K562 (cell line): ENCODE measurements at regions not wholly inside any gene's neighbourhood (a gene's known extent, or its start where the extent isn't known, plus 50 kb on each side); places are given as distances from the start of the nearest gene placed in this dataset.

Experiments used
- ATAC-seq: fragments of 200-7000 bp; cut with Tn5 transposase; 3 replicates; pipeline ENCODE4 v1.9.1; 2020; ENCODE audit warnings: moderate library complexity
- BruUV-seq: library from RNA; stranded (reverse); fragments of 400-500 nt; replicated peaks from 2 replicates; lab custom pipeline; 2021; lab: Mats Ljungman, UMichigan
- CTCF ChIA-PET: fragments of 300-600 bp; formaldehyde crosslinking; extraction: SDS; loops from one replicate; lab custom pipeline; 2021; ENCODE audit warnings: low intra/inter-chr PET ratio; lab: Yijun Ruan, JAX
- POLR2A ChIA-PET: fragments of 300-600, 350-650 bp; sonication (Branson Sonifier 250); formaldehyde crosslinking; extraction: SDS; loops from one replicate; lab custom pipeline; 2021; ENCODE audit warnings: antibody characterized with exemption, inconsistent platforms; lab: Yijun Ruan, JAX
- DNase-seq, 4 experiments: peaks; one replicate each; pipeline versions ENCODE4 v3.0.0 to v3.0.0-alpha.2; 2011 to 2018; ENCODE audit warnings: low spot score in 3 of 4, mixed read lengths in 3 of 4; ENCODE audit errors: extremely low read depth in 1 of 4
- FAIRE-seq: peaks from 2 replicates; lab custom pipeline; 2011; peaks lifted over from hg19 to GRCh38; lab: Jason Lieb, UNC
- H2AFZ ChIP-seq: 2 replicates; pipeline ENCODE4 v1.6.0; 2011; ENCODE audit warnings: low read depth, low read length, control low read depth, inconsistent platforms
- H3K27ac ChIP-seq: fragments of 200-600 bp; 3 replicates; pipeline ENCODE4 v1.8.0; 2011; ENCODE audit warnings: low read depth, mild to moderate bottlenecking, control low read depth, inconsistent platforms, low read length, moderate library complexity, mixed read lengths; ENCODE audit errors: extremely low read depth
- H3K27me3 ChIP-seq, 2 experiments: fragments of 300-600 bp in 1 of 2; 2 replicates in 1 of 2; 3 replicates in 1 of 2; pipeline versions ENCODE4 v1.6.0 to v1.8.0; 2011; ENCODE audit warnings: inconsistent platforms in 2 of 2, low read length in 2 of 2, mild to moderate bottlenecking in 1 of 2, mixed read lengths in 1 of 2, moderate library complexity in 1 of 2; ENCODE audit not compliant: control insufficient read depth in 2 of 2, insufficient read depth in 2 of 2
- H3K36me3 ChIP-seq: fragments of 300-600 bp; 3 replicates; pipeline ENCODE4 v1.8.0; 2011; ENCODE audit warnings: mild to moderate bottlenecking, low read length, inconsistent platforms; ENCODE audit not compliant: control insufficient read depth, insufficient read depth
- H3K4me1 ChIP-seq, 2 experiments: fragments of 200-600 bp in 1 of 2; replicated peaks in 1 of 2; 2 replicates in 1 of 2; 3 replicates in 1 of 2; pipeline versions ENCODE4 v1.5.1 to v1.8.0; 2011; ENCODE audit warnings: inconsistent platforms in 2 of 2, low read length in 2 of 2, mild to moderate bottlenecking in 1 of 2, mixed read lengths in 1 of 2, moderate library complexity in 1 of 2; ENCODE audit not compliant: control insufficient read depth in 2 of 2, insufficient read depth in 2 of 2
- H3K4me2 ChIP-seq: 2 replicates; pipeline ENCODE4 v1.6.1; 2011; ENCODE audit warnings: low read length, control low read depth, inconsistent platforms, mixed read lengths; ENCODE audit not compliant: insufficient read depth
- H3K4me3 ChIP-seq: fragments of 200-600 bp; sonication (generic), shearing (Covaris generic); 2 replicates; pipeline ENCODE4 v1.5.1; 2016; ENCODE audit warnings: control low read depth, inconsistent platforms
- H3K79me2 ChIP-seq: fragments of 200-600 bp; 3 replicates; pipeline ENCODE4 v1.8.0; 2011; ENCODE audit warnings: low read length, inconsistent platforms; ENCODE audit not compliant: control insufficient read depth, insufficient read depth
- H3K9ac ChIP-seq, 2 experiments: 2 replicates each; pipeline versions ENCODE4 v1.6.0 to v1.6.1; 2011; ENCODE audit warnings: low read depth in 2 of 2, low read length in 2 of 2, control low read depth in 1 of 2, inconsistent platforms in 1 of 2, mild to moderate bottlenecking in 1 of 2, mixed read lengths in 1 of 2; ENCODE audit not compliant: insufficient read depth in 1 of 2
- H3K9me1 ChIP-seq: one replicate; pipeline ENCODE4 v1.6.0; 2011; ENCODE audit warnings: inconsistent platforms, mild to moderate bottlenecking, low read length, moderate library complexity; ENCODE audit not compliant: control insufficient read depth, insufficient read depth
- H3K9me3 ChIP-seq: replicated peaks from 2 replicates; pipeline ENCODE4 v1.5.1; 2011; ENCODE audit warnings: low read depth, low read length, inconsistent platforms; ENCODE audit not compliant: control insufficient read depth, insufficient read depth
- H4K20me1 ChIP-seq: replicated peaks from 2 replicates; pipeline ENCODE4 v1.6.1; 2011; ENCODE audit warnings: low read length, inconsistent platforms, mixed read lengths; ENCODE audit not compliant: control insufficient read depth, insufficient read depth
- CREB1 ChIP-seq, 2 experiments: sonication (generic) in 1 of 2; formaldehyde crosslinking in 1 of 2; IDR thresholded peaks; 2 replicates each; pipeline versions ENCODE4 v1.6.1 to v1.8.0; 2012 to 2022; ENCODE audit warnings: inconsistent platforms in 1 of 2, mild to moderate bottlenecking in 1 of 2, missing genetic modification reagents in 1 of 2, moderate library complexity in 1 of 2
- HNRNPUL1 ChIP-seq: fragments of 200-400 bp; formaldehyde crosslinking; IDR thresholded peaks from 2 replicates; pipeline ENCODE4 v1.6.1; 2017; ENCODE audit warnings: low read length
- L3MBTL2 ChIP-seq: fragments of 450-650 bp; IDR thresholded peaks from 2 replicates; pipeline ENCODE4 v1.6.1; 2016; ENCODE audit warnings: mild to moderate bottlenecking, moderate library complexity
- POLR2B ChIP-seq: fragments of 450-650 bp; IDR thresholded peaks from 2 replicates; pipeline ENCODE4 v1.6.1; 2018; ENCODE audit warnings: low read depth; ENCODE audit not compliant: partially characterized antibody
- POLR2H ChIP-seq: IDR thresholded peaks from 2 replicates; pipeline ENCODE4 v1.6.1; 2016; ENCODE audit warnings: missing genetic modification characterization, low read depth, mild to moderate bottlenecking, control low read depth, missing compliant biosample characterization, moderate library complexity
- SAFB2 ChIP-seq: fragments of 200-400 bp; formaldehyde crosslinking; IDR thresholded peaks from 2 replicates; pipeline ENCODE4 v1.6.1; 2018; ENCODE audit warnings: borderline replicate concordance, low read length, low read depth, moderate library complexity; ENCODE audit not compliant: severe bottlenecking
- YBX1 ChIP-seq: fragments of 450-650 bp; IDR thresholded peaks from 2 replicates; pipeline ENCODE4 v1.7.1; 2016; ENCODE audit warnings: mild to moderate bottlenecking
- ZNF3 ChIP-seq: fragments of 250-450 bp; sonication (Bioruptor Pico); IDR thresholded peaks from 2 replicates; pipeline ENCODE4 v1.5.0; 2021; ENCODE audit warnings: mild to moderate bottlenecking, moderate library complexity
- ZNF696 ChIP-seq: fragments of 250-450 bp; sonication (Bioruptor Pico); conservative IDR thresholded peaks from 2 replicates; pipeline ENCODE4 v1.4.0; 2020; ENCODE audit warnings: mild to moderate bottlenecking, moderate library complexity
- WGBS: fragments of 100-300 bp; shearing (Covaris generic); methylation state at CpG from one replicate; pipeline ENCODE4 v1.1.6; 2016; ENCODE audit warnings: low coverage, mixed read lengths; ENCODE audit not compliant: insufficient coverage; ENCODE audit errors: missing lambda C conversion rate; 5-methylcytosine and 5-hydroxymethylcytosine counted together
- in situ Hi-C: fragments of 300-500 bp; cut with MboI; formaldehyde crosslinking; loops from 4 replicates; pipeline ENCODE4 v1.15.0; 2018; ENCODE audit warnings: inconsistent platforms, mixed read lengths
- intact Hi-C: fragments of 100-400 bp; cut with micrococcal nuclease; formaldehyde crosslinking; loops from 2 replicates; pipeline ENCODE4 v1.14.2; 2022
- TF ChIP-seq, protein P1 (sequence below): fragments of 450-650 bp; IDR thresholded peaks from 2 replicates; pipeline ENCODE4 v1.6.1; 2018; ENCODE audit not compliant: partially characterized antibody
- TF ChIP-seq, protein P2 (sequence below): fragments of 450-650 bp; formaldehyde crosslinking; conservative IDR thresholded peaks from 2 replicates; pipeline ENCODE4 v1.4.0; 2022; ENCODE audit warnings: mild to moderate bottlenecking, missing genetic modification characterization
- TF ChIP-seq, protein P3 (sequence below), 2 experiments: fragments of 450-650 bp in 1 of 2; IDR thresholded peaks; 2 replicates each; pipeline ENCODE4 v1.6.1; 2011 to 2017; ENCODE audit warnings: low read depth in 2 of 2, antibody characterized with exemption in 1 of 2, borderline replicate concordance in 1 of 2, low read length in 1 of 2, mild to moderate bottlenecking in 1 of 2, mixed read lengths in 1 of 2; ENCODE audit not compliant: control insufficient read depth in 1 of 2

DNA sequence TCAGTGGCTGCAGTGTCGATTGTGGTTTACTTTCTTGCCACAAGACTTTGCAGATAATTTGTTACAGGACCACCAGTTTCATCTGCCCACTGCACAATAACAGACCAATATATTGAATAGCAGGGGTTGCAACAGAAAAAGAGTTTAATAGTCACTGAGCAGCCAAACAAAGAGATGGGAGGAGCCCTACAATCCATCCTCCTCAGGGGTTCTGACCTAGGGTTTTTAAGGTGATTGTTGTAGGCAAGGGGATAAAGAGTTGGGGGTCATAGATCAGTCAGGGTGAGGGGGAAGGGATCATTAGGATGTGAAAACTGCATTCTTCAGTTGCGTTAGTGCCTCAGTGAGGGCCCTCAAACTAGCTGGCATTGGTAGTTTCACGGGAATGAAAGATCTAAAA lies 110.7 kb upstream of the OLFM3 start:
- POLR2A ChIA-PET = no interaction called here
- no peaks in the 10 kb centered on the region; the same call in 1 of the 2 replicates for H3K9me3 ChIP-seq
- no peak overlapping the region for H2AFZ ChIP-seq
- CTCF ChIA-PET = no interaction called here
- in situ Hi-C loops (no loop called here), intact Hi-C loops (no loop called here)
- H3K9ac ChIP-seq = no peak overlapping the region
- no peaks in the 10 kb centered on the region for H3K4me1 ChIP-seq
- ATAC-seq = no peak
- TF ChIP-seq POLR2B (no peak), SAFB2 (no peak), L3MBTL2 (no peak), CREB1 (IDR thresholded peaks at IDR 0.05) (no peak), CREB1 (CRISPR knock-in tag; IDR thresholded peaks at IDR 0.05) (no peak), HNRNPUL1 (no peak), ZNF3 (no peak), YBX1 (no peak), POLR2H (tag) (no peak), ZNF696 (CRISPR knock-in tag) (no peak)
- TF ChIP-seq, protein P1, sequence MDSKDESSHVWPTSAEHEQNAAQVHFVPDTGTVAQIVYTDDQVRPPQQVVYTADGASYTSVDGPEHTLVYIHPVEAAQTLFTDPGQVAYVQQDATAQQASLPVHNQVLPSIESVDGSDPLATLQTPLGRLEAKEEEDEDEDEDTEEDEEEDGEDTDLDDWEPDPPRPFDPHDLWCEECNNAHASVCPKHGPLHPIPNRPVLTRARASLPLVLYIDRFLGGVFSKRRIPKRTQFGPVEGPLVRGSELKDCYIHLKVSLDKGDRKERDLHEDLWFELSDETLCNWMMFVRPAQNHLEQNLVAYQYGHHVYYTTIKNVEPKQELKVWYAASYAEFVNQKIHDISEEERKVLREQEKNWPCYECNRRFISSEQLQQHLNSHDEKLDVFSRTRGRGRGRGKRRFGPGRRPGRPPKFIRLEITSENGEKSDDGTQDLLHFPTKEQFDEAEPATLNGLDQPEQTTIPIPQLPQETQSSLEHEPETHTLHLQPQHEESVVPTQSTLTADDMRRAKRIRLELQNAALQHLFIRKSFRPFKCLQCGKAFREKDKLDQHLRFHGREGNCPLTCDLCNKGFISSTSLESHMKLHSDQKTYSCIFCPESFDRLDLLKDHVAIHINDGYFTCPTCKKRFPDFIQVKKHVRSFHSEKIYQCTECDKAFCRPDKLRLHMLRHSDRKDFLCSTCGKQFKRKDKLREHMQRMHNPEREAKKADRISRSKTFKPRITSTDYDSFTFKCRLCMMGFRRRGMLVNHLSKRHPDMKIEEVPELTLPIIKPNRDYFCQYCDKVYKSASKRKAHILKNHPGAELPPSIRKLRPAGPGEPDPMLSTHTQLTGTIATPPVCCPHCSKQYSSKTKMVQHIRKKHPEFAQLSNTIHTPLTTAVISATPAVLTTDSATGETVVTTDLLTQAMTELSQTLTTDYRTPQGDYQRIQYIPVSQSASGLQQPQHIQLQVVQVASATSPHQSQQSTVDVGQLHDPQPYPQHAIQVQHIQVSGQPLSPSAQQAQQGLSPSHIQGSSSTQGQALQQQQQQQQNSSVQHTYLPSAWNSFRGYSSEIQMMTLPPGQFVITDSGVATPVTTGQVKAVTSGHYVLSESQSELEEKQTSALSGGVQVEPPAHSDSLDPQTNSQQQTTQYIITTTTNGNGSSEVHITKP = no peak
- TF ChIP-seq, protein P2, sequence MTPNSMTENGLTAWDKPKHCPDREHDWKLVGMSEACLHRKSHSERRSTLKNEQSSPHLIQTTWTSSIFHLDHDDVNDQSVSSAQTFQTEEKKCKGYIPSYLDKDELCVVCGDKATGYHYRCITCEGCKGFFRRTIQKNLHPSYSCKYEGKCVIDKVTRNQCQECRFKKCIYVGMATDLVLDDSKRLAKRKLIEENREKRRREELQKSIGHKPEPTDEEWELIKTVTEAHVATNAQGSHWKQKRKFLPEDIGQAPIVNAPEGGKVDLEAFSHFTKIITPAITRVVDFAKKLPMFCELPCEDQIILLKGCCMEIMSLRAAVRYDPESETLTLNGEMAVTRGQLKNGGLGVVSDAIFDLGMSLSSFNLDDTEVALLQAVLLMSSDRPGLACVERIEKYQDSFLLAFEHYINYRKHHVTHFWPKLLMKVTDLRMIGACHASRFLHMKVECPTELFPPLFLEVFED (CRISPR knock-in tag) = no peak
- TF ChIP-seq, protein P3, sequence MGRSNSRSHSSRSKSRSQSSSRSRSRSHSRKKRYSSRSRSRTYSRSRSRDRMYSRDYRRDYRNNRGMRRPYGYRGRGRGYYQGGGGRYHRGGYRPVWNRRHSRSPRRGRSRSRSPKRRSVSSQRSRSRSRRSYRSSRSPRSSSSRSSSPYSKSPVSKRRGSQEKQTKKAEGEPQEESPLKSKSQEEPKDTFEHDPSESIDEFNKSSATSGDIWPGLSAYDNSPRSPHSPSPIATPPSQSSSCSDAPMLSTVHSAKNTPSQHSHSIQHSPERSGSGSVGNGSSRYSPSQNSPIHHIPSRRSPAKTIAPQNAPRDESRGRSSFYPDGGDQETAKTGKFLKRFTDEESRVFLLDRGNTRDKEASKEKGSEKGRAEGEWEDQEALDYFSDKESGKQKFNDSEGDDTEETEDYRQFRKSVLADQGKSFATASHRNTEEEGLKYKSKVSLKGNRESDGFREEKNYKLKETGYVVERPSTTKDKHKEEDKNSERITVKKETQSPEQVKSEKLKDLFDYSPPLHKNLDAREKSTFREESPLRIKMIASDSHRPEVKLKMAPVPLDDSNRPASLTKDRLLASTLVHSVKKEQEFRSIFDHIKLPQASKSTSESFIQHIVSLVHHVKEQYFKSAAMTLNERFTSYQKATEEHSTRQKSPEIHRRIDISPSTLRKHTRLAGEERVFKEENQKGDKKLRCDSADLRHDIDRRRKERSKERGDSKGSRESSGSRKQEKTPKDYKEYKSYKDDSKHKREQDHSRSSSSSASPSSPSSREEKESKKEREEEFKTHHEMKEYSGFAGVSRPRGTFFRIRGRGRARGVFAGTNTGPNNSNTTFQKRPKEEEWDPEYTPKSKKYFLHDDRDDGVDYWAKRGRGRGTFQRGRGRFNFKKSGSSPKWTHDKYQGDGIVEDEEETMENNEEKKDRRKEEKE (IDR thresholded peaks at IDR 0.05; ENCODE audit: borderline replicate concordance in 1 of 2, control insufficient read depth in 1 of 2, low read depth in 2 of 2, low read length in 1 of 2) = no peak
- no peak for DNase-seq
- H4K20me1 ChIP-seq = no peaks in the 10 kb centered on the region
- FAIRE-seq = no peak
- H3K36me3 ChIP-seq = no peaks in the 10 kb centered on the region
- no peak overlapping the region for H3K4me3 ChIP-seq
- H3K27ac ChIP-seq = no peak overlapping the region
- 0% methylated on average over 3 of the region's 3 CpGs for WGBS
- H3K4me2 ChIP-seq = no peak overlapping the region
- BruUV-seq = no TSS peak
- no peaks in the 10 kb centered on the region for H3K27me3 ChIP-seq
- H3K79me2 ChIP-seq = no peaks in the 10 kb centered on the region
- H3K9me1 ChIP-seq = no peaks in the 10 kb centered on the region
